Activated T-cell treated with anti-CD3 and anti-CD28 coated beads for 24 hours (primary cell): ENCODE measurements at regions not wholly inside any gene's neighbourhood (a gene's known extent, or its start where the extent isn't known, plus 50 kb on each side); places are given as distances from the start of the nearest gene placed in this dataset.
"Not testable (repeated sequence)": the region's sequence is repeated elsewhere in the genome, so short reads cannot be mapped to it uniquely, and the experiment has no call there.

Experiments used
- DNase-seq: peaks from one replicate; pipeline ENCODE4 v3.0.0-alpha.2; 2020; ENCODE audit warnings: low read depth

DNA sequence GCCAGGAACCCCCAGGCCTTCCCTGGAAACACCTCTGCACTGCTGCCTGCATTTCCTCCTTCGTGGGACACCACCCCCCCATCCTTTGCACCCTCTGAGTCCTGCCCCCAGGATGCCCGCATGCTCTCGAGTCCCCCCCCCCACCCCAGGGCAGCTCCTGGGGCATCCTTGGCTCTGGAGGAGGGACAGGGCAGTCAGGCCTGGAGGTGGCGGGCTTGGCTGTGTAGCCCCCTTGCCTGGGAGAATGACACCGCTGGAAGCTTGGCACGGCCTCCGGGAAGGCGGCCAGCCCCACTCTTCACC, 98.9 kb upstream of the GSE1 start:
- no peak for DNase-seq

DNA sequence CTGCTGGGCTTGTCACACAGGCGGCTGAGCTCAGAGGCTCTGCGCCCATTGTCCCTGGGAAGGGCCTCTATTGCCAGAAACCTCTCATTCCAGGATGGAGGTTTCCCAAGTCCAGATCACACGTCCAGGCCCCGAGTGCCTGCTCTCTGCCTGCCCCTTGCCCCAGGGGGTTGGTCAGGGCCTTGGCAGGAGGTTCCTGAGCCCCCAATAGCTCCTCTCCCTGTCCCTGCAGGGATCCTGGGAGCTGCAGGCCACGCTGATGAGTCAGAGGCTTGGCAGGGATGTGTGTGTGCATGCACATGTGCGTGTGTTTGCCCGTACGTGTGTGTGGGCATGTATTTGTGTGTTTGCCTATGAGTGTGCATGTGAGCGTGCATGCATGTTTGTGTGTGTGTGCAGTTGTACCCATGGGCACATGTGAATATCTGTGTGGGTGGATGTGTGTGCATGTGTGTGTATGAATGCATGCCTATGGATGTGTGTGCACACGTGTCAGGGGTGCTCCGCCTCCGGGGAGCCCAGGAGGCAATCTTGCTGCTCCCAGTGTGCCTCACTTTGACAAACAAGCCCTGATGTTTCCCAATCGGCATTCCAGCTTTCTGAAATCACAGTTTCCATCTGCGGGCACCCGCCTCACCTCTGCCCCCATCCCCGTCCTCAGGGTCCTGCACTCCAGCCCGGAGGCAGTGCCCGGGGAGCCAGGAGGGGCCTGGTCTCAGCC, 98.4 kb upstream of the GSE1 start:
- no peak for DNase-seq

DNA sequence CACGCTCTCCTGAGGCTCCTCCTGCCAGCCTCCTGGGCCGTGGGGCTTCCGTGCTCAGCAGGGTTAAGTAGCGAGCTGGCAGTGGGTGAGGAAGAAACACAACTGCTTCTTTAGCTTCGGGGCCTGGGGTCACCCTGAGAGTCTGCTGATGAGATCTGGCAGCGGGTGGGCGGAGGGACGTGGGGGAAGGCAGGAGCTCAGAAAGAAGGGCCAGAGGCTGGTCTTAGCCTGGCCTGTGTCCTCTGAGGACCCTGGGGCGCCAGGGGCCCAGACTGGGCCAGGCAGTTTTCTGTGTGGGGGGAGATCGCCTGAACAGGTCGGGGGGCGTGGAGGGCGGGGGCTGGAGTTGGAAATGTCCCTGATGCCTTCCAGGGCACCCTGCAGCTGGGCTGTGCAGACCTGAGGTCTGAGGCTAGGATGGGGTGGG, 97.8 kb upstream of the GSE1 start:
- DNase-seq: no peak

DNA sequence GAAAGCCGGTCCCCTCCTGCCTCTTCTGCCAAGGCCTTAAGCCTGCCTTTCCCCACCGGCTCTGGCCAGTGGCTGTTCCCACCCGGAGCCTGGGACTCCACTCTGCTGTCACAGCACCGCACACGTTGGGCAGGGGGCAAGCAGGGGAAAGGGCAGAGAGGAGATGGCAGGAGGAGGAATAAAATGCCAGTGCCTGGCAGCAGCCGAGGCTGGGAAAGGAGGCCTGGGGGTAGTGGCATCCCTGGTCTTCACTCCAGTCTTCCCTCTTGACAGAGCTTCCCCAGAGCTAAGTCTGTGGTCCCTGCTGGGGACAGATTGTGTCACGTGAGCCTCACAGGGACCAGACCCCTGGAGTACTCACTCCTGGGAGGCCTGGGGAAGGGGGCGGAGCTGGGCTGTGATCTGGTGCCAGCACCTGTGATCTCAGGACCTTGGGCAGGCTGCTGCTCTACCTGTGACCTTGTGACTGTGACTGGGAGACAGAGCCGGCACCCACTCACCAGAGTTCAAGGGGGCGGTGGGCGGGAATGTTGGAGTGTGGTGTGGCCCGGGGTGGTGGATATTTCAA, 97.2 kb upstream of the GSE1 start:
- DNase-seq: no peak

DNA sequence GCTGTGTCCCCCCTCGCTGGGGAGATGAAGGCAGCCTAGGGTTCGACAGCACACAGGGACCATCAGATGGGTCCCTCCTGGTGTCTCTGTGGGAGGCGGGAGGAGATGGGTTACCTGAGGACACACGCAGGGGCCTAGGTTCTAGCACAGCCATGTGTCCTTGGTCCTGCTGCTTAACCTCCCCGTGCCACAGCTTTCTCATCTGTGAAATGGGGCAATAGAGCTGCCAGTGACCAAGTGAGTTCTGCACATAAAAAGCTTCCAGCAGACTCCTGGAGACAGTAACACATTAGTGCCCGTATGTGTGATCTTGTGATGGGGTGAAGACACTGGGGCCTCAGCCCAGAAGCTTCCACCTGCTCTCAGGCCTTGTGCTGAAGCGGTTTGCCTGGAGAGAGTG, 96.0 kb upstream of the GSE1 start:
- no peak for DNase-seq

DNA sequence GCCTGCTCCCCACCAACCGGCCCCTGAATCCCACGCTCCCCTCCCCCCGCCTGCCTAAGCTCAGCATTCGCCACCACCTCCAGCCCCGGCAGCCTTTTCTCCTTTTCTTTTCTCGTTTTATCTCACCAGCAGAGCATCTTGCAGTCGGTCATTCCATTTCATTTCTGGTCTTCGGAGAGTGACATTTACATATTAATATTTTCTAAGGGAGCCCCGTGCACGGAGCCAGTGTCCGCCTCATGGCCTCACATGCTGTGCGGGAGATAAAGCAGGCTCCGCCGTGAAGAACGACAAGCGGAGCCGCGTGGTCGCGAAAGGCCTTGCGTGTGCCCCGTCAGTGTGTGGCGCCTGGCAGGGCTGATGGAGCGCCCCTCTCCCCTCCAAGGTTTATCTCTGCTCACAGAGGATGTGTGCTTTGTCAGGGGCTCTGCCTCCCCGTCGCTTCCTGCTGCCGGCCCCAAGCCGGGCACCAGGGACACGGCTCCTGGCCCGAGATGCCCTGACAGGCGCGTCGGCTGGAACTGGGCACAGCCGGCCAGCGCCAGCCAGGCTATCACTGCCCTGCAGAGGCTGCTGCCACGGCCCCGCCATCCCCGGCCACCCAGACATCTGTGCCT, 95.5 kb upstream of the GSE1 start:
- no peak for DNase-seq

DNA sequence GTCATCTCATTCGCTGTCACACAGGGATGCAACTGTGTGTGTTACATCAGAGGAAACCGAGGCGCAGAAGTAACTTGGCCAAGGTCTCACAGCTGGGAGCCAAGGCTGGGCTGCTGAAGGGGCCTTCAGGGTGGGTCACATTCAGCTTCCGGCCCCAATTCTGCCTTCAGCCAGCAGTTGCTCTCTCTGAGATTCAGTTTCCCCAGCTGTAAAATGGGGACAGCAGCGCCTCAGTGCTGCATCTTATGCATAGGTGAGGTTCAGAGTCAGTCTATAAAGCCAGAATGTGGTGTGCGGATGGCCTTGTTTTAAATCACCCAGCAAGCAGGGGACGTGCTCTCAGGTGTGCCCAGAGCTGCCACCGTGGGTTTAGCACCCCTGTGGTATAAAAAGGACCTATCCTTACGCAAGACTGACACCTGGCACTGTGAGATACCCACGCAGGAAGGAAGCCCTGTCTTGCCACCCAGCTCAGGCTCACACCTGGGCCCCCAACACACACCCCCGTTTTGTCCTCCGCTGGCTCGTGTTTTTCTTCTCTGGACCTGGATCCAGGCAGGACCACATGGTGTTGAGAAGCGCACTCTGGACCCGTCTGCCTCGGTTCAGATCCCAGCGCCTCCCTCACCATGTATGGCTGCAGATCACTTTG, 94.6 kb upstream of the GSE1 start:
- DNase-seq: no peak

DNA sequence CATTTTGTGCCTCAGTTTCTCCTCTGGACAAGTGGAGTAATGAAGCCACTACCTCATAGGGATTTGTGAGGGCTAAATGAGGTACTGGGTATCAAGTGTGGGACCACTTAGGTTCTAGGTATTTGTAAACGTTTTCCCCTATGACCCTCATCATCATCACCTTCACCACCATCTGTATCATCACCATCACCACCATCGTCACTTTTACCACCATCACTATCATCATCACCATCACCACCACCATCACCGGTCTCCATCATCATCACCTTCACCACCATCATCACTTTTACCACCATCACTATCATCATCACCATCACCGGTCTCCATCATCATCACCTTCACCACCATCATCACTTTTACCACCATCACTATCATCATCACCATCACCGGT, 94.1 kb upstream of the GSE1 start:
- not testable (repeated sequence) for DNase-seq

DNA sequence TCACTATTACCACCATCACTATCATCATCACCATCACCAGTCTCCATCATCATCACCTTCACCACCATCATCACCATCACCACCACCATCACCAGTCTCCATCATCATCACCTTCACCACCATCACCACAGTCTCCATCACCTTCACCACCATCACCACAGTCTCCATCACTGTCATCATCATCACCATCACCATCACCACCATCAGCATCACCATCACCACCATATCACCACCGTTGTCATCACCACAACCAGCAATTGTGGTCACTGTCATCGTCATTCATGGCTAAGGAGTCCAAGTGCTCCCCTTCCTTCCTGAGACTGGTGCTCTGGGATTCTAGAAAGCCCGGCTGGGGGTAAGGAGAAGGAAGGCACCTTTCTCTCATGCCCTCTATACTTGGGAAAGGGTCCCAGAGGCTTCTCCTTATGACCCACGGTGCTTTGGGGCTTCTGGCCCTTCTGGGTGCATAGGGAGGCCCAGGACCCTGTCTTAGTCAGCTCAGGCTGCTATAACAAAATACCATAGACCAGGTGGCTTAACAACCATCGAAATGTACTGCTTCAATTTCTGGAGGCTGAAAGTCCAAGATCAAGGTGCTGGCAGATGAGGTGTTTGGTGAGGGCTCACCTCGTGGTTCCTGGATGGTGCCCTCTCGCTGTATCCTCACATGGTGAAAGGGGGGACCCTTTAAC, 93.4 kb upstream of the GSE1 start:
- DNase-seq: no peak

DNA sequence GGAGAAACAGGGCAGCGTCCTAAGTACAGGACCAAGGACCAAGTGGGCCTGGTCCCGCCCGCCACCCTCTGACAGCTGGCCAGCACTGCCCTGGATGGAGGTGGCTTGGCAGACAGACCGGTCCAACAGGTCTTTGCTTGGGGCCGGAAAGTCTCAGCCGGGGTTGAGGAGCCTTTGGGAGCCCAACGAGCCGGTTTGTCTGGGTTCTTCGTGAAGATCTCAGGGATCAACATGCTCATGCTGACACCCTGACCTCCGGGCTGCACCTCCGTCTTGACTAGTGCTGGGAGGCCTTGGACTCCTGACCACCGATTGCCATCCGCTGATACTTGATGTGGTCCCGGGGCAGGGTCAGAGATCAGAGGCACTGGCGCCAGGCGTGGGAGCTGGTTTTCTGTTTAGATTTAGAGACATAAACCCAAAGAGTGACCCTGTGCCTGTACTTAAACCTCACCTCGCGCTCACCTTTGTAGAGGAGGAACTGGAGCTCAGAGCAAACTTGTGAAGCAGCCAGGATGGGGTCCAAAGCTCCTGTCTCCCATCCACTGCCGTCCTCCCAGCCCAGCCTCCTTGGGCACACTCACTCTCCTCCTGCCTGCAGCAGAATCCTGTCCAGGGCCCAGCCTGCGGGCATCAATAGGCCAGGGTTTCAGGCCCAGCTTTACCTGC, 92.1 kb upstream of the GSE1 start:
- no peak for DNase-seq

DNA sequence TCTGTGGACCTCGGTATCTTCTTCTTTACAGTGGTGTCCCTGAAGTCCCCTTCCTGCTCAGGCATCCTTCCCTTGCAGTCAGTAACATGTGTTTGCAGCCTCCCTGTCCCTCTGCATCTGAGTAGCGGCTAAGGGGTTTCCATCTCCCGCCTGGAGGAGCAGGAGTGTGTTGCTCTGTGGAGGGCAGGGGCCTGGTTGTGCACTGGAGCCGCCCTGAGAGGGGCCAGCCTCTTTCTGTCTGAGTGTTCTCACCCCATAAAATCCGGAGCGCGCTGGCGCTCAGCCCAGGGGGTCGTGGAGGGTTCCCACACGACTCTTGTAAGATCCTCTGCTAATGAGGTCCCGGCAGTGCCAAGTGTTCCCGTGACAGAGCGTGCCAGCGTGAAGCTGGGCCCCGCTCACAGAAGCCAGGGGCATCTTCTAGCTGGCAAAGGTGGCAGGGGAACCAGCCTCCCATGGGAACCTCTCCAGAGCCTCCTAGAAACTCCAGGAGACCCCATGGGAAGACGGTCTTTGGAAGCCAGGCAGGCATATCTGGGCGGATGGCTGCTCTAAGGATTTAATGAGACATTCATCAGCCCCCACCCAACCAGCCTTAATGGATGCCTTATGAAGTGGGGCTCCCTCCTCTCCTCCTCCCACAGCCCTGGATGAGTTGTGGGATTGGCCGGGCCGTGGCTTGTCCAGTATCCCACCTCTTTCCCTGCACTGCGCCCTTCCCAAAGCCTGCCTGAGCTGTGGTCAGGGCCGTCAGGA, 91.4 kb upstream of the GSE1 start:
- DNase-seq: no peak

DNA sequence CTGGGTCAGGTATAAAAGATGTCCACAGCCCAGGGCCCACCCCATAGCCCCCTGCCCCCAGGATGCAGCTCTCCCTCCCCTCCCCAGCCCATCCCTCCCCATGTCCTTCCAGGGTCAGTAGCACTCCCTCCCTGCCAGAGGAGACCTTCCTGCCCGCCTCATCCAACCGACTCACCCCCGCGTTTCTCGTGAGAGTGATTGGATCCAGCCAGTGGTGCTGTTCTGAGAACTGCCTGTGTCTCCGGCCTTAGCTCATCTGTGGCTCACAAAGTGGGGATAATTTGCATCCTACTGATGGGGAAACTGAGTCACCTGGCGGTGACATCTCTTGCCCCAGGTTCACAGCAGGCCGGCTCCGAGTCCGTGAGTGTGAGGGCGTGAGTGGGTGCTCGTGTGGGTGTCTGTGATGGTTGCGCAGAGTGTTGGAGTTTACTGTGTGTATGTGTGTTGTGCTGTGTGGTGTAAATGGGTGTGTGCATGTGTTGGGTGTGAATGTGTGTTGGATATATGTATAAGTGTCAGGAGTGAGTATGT, 90.7 kb upstream of the GSE1 start:
- DNase-seq: no peak

DNA sequence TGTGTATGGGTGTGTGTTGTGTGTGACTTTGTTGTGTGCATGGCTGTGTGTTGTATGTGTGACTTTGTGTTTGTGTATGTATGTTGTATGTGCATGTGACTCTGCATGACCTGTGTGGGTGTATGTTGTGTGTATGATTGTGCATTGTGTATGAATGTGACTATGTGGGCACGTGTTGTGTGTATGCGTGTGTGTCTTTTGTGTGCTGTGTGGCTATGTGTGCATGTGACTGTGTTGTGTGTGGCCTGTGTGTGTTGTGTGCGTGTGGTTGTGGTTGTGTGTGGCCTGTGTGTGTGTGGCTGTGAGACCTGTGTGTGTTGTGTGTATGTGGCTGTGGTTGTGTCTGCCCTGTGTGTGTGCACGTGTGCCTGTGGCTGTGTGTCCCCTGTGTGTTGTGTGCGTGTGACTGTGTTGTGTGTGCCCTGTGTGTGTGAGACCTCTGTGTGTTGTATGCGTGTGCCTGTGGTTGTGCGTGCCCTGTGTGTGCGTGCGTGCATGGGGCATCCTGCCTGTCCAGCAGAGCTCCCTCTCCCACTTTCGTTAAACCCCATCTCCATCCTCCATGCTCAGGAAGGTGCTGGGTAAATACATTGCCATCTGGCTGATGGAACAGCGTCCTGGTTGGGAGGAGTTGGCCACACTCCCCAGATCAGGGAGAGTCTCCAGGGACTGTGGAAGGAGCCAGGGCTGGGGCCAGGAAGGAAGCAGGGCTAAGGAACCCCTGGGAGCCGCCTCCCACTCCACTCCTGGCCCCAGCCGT, 90.1 kb upstream of the GSE1 start:
- DNase-seq: no peak

DNA sequence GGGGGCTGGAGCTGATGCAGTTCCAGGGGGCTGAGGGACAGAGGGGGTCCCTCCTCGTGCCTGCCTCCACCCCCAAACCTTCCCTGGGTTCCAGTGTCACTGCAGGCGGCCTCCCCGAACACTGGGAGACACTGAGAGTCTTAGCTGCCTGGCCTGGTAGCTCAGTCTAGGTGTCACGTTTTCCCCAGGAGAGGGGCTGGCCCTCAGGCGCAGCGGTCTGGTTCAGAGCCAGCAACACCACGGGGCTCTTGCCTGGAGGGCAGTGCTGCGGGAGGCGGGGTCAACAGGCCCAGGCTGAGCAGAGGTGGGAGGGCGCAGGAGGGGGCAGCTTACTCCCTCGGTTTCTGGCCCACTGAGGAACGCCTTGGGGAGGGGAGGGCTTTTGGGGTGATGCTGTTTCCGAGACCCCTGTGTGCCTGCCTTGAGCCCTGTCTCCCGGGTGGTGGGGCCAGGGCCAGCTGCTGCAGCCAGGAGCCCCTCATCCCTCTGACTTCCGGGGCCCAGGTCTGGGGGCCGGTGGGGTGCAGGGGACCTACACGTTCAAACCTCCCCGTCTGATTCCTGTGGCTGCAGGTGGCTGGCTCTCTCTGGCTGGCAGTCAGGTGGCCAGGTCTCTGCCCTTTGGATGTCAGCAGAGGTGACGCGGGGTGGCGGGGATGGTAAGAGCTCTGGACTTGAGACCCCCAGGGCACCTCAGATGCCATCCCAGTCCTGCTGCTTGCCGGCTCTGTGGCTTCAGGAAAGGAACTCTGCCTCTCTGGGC, 89.3 kb upstream of the GSE1 start:
- no peak for DNase-seq

DNA sequence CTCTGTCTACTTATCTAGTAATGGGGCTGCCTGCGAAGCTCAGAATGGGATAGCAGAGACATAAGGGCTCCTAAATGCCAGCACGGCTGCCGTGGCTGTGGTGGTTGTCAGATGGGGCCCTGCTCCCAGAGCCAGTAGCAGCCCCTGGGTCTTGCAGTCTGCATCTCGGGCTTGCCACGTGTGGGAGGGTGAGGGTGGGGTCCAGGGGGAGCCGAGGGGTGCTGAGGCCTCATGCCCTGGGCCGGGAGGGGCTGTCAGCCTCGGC, 88.8 kb upstream of the GSE1 start:
- no peak for DNase-seq

DNA sequence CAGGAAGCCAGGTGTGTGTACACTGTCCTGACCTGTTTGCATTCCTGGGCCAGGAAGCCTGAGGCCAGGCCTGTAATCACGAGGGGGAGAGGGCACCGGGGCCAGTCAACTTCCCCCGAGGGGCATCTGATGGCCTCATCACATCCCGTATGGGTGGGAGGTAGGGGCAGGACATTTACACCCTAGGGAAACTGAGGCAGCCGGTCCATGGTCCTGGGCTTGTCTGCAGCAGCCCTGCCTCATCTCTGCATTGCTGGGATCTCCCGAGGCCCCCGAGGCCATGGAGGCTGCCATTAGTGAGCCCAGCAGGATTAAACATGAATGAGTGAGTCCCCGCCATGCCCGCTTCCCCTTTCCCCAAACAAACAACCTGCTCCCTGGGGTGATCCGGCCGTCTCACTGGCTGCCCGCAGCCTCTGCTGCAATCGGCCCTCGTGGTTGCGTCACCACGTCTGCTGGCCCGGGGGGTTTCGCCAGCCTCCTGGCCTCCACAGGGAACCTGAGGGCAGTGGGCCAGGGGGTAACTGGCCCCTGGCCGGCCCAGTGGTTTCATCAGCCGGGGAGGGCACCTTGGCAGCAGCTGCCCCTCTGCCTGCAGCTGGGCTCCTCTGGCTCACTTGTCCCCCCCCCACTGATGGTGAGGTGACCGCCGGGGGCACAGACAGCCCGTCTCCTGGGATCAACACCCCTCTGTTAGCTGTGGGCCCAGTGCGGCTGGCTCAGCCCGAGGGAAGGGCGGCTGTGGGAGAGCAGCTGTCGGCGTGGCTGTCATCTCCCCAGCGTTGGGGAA, 88.3 kb upstream of the GSE1 start:
- no peak for DNase-seq

DNA sequence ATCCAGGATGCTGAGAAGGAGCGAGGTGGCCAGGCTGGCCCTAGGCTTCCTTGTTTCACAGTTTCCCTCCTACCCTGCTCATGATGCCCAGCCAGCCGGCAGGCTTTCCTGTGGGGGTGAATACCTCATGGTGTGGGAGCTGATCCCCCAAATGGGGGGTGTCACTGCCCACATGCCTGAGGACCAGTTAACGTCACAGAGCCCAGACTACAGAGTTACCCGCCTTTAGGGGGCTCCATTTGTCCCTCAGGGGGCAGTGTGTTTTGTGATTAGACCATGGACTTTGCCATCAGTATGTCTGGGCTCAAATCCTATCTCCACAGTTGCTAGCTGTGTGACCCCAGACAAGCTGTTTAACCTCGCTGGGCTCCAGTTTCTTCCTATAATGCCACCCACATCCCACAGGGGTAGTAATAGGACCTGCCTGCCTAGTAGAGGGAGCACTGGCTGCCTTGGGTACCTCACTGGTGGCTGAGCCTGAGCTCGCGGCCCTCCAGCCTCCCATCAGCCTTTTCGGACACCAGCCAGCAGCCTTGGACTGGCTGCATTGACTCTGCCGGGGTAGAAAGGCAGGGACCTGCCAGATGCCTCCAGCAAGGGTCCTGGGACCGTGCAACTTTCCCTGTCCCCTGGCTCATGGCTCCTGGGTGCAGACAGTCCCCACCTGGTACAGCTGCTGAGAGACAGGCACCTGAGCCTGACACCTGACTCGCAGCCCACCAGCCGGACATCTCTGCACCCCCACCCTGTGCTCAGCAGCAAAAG, 87.5 kb upstream of the GSE1 start:
- no peak for DNase-seq

DNA sequence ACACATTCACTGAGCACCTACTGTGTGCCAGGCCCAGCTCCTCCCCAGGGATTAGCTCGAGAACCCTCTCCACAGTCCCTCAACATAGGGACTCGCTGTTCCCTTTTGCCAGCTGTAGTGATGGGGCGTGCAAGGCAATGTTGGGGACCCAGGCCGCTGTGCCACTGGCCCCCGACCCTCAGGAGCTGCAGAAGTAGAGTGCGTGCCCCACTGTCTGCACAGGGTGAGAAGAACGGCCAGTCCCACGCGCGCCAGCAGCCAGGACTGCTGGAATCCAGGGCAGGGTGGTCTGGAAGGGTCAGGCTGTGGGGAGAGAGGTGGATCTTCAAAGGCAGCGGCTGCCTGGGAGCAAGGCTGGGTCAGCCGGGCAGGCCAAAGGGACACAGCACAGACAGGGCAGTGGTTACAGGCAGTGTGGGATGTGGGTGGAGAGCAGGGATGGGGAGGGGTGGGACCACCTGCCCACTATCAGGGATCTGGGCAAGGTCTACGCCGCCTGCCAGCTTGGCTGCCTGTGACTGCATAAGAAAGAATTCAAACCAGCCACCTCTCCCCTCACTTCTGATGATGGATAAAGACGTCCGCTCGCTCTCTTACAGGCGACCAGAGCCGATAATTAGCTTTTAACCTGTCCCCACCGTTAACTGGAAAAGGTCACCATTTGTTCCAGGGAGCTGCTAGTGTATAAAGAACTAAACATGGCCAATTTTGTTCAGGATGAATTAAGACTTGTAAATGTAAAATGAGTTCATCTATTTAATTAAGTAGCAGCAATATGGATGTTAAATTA, 86.7 kb upstream of the GSE1 start:
- no peak for DNase-seq
